ENCODE measurements at regions not wholly inside any gene's neighbourhood (a gene's known extent, or its start where the extent isn't known, plus 50 kb on each side); places are given as distances from the start of the nearest gene placed in this dataset.
"Not testable (repeated sequence)": the region's sequence is repeated elsewhere in the genome, so short reads cannot be mapped to it uniquely, and the experiment has no call there.

GRCh38 chr17:68168273-68169164 is 79.3 kb upstream of the AMZ2 start:
- H3K27me3 Mint-ChIP-seq; H3K4me3 Mint-ChIP-seq; H3K9me3 Mint-ChIP-seq; H3K36me3 Mint-ChIP-seq (ENCODE audit: low read depth); DNase-seq: not testable (repeated sequence)
- peak overlapping the region; percentile 38 for H3K27ac Mint-ChIP-seq
- peaks cover 18% of the 10 kb centered on the region for H3K4me1 Mint-ChIP-seq (ENCODE audit: low read depth)

DNA sequence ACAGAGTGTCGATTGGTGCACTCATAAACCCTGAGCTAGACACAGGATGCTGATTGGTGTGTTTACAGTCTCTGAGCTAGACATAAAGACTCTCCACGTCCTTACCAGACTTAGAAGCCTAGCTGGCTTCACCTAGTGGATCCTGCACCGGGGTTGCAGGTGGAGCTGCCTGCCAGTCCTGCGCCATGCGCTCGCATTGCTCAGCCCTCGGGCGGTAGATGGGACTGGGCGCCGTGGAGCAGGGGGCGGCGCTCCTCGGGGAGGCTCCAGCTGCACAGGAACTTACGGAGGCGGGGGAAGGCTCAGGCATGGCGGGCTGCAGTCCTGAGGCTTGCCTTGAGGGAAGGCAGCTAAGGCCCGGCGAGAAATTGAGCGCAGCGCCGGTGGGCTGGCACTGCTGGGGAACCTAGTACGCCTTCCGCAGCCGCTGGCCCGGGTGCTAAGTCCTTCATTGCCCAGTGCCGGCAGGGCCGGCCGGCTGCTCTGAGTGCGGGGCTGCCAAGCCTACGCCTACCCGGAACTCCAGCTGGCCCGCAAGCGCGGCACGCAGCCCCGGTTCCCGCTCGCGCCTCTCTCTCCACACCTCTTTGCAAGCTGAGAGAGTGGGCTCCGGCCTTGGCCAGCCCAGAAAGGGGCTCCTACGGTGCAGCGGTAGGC is 78.5 kb upstream of the AMZ2 start:
- H3K4me1 Mint-ChIP-seq (ENCODE audit: low read depth): peaks cover 18% of the 10 kb centered on the region
- H3K36me3 Mint-ChIP-seq (ENCODE audit: low read depth); H3K27ac Mint-ChIP-seq; H3K27me3 Mint-ChIP-seq; H3K9me3 Mint-ChIP-seq: not testable (repeated sequence)
- H3K4me3 Mint-ChIP-seq: peak overlapping the region; percentile 10
- peak; percentile 44 for DNase-seq

DNA sequence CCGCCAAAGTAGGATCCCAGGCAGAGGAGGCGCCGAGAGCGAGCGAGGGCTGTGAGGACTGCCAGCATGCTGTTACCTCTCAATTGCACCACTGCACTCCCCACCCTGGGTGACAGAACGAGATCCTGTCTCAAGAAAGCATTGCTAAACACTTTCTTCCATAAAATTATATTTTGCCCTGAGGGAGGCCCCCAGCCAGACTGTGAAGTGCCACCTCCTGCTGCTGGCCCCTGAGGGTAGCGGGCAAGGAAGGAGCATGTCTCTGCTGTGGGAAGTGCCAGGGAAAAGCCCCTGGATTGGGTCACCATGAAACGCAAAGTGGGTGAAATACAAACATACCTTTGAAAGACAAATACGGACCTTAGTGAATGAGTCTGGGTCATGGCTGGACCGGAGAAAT is 78.0 kb upstream of the AMZ2 start:
- H3K4me3 Mint-ChIP-seq: no peak overlapping the region
- H3K4me1 Mint-ChIP-seq (ENCODE audit: low read depth): peaks cover 18% of the 10 kb centered on the region
- DNase-seq: no peak
- no peaks in the 10 kb centered on the region for H3K27me3 Mint-ChIP-seq
- H3K36me3 Mint-ChIP-seq (ENCODE audit: low read depth): no peaks in the 10 kb centered on the region
- no peaks in the 10 kb centered on the region for H3K9me3 Mint-ChIP-seq
- no peak overlapping the region for H3K27ac Mint-ChIP-seq

- Mint-ChIP-seq H3K4me1 (ENCODE audit: low read depth) (peaks cover 16% of the 10 kb centered on the region), H3K36me3 (ENCODE audit: low read depth) (no peaks in the 10 kb centered on the region), H3K27ac (no peak overlapping the region), H3K27me3 (no peaks in the 10 kb centered on the region), H3K4me3 (no peak overlapping the region), H3K9me3 (no peaks in the 10 kb centered on the region)
- no peak for DNase-seq
These were observed 77.6 kb upstream of the AMZ2 start for GRCh38 chr17:68170246-68170645.

- no peak overlapping the region for H3K4me3 Mint-ChIP-seq
- no peaks in the 10 kb centered on the region for H3K36me3 Mint-ChIP-seq (ENCODE audit: low read depth)
- peaks cover 14% of the 10 kb centered on the region for H3K4me1 Mint-ChIP-seq (ENCODE audit: low read depth)
These were observed 75.3 kb upstream of the AMZ2 start for GRCh38 chr17:68172461-68172954.

GRCh38 chr17:68175416-68175815 is 72.4 kb upstream of the AMZ2 start:
- no peak for DNase-seq
- Mint-ChIP-seq H3K36me3 (ENCODE audit: low read depth) (no peaks in the 10 kb centered on the region), H3K27ac (no peak overlapping the region), H3K4me3 (no peak overlapping the region), H3K9me3 (no peaks in the 10 kb centered on the region), H3K4me1 (ENCODE audit: low read depth) (peaks cover 3% of the 10 kb centered on the region), H3K27me3 (no peaks in the 10 kb centered on the region)

More at GRCh38 chr17:68172461-68172954, 75.3 kb upstream of the AMZ2 start:
- Mint-ChIP-seq H3K9me3 (no peaks in the 10 kb centered on the region), H3K27ac (no peak overlapping the region), H3K27me3 (no peaks in the 10 kb centered on the region)
- peak; percentile 82 for DNase-seq

- peaks cover 8% of the 10 kb centered on the region for H3K4me1 Mint-ChIP-seq (ENCODE audit: low read depth)
- DNase-seq: no peak
- H3K27ac Mint-ChIP-seq: no peak overlapping the region
- no peak overlapping the region for H3K4me3 Mint-ChIP-seq
- no peaks in the 10 kb centered on the region for H3K27me3 Mint-ChIP-seq
- no peaks in the 10 kb centered on the region for H3K36me3 Mint-ChIP-seq (ENCODE audit: low read depth)
- no peaks in the 10 kb centered on the region for H3K9me3 Mint-ChIP-seq
These were observed 71.9 kb upstream of the AMZ2 start for GRCh38 chr17:68175905-68176304.

DNA sequence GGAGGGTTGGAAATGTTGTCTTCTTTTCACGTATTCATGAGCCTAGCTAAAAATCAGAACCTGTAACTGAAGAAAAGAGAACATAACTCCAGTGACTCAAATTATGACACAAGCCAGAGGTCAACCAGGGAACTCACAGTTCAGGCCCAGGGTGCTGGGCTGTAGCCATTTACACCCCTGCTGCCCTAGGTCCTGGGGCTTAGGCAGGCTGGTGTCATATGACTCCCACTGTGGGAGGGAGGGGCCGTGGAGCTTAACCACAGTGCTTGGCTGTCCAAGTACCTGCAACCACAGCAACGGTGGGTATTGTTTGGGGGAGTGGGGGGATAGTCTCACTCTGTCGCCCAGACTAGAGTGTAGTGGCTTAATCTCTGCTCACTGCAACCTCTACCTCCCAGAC is 71.1 kb upstream of the AMZ2 start:
- H3K4me1 Mint-ChIP-seq (ENCODE audit: low read depth): peaks cover 14% of the 10 kb centered on the region
- no peak overlapping the region for H3K4me3 Mint-ChIP-seq

DNA sequence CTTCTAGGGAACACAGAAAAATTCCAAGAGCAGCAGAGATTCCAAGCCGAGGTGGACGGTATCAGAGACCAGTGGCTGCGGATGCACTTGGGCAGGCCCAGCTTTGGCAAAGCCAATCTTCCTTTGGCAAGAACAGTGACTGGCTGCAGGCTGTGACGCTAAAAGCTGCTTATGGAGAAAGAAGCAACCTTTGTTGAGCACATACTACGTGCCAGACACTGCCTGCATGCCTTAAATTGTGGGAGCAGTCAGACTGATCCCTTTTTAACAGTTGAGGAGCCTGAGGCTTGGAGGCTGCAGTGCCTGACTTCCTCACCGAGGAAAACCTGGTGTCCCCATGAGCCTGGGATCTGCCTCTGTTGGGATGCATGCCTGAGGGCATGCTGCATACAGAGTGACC is 69.0 kb upstream of the AMZ2 start:
- Mint-ChIP-seq H3K27ac (no peak overlapping the region), H3K4me3 (no peak overlapping the region), H3K9me3 (no peaks in the 10 kb centered on the region), H3K27me3 (no peaks in the 10 kb centered on the region), H3K36me3 (ENCODE audit: low read depth) (no peaks in the 10 kb centered on the region), H3K4me1 (ENCODE audit: low read depth) (peaks cover 34% of the 10 kb centered on the region)
- no peak for DNase-seq

More for the DNA sequence above, 71.1 kb upstream of the AMZ2 start:
- Mint-ChIP-seq H3K27me3 (no peaks in the 10 kb centered on the region), H3K27ac (no peak overlapping the region), H3K36me3 (ENCODE audit: low read depth) (no peaks in the 10 kb centered on the region), H3K9me3 (no peaks in the 10 kb centered on the region)
- DNase-seq: no peak

DNA sequence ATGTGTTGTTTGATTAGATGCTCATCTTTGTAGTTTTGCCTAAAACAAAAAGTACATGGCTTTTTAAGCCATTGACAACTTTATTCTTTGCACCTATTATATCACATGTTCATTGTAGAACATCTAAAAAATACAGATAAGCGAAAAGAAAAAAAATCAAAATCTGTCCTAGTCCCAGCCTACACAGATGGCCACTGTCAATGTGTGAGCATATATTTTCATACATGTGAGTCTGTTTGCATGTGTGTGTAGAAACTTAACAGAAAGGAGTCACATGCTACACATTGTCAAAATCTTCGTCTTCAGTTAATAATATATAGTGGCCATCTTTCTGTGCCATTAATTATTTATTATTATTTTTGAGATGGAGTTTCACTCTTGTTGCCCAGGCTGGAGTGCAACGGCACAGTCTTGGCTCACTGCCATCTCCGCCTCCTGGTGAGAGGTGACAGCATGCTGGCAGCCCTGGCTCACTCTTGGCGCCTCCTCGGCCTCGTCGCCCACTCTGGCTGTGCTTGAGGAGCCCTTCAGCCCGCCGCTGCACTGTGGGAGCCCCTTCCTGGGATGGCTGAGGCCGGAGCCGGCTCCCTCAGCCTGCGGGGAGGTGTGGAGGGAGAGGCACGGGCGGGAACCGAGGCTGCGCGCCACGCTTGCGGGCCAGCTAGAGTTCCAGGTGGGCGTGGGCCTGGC is 68.5 kb upstream of the AMZ2 start:
- H3K4me1 Mint-ChIP-seq (ENCODE audit: low read depth): peaks cover 40% of the 10 kb centered on the region
- no peak overlapping the region for H3K4me3 Mint-ChIP-seq

DNA sequence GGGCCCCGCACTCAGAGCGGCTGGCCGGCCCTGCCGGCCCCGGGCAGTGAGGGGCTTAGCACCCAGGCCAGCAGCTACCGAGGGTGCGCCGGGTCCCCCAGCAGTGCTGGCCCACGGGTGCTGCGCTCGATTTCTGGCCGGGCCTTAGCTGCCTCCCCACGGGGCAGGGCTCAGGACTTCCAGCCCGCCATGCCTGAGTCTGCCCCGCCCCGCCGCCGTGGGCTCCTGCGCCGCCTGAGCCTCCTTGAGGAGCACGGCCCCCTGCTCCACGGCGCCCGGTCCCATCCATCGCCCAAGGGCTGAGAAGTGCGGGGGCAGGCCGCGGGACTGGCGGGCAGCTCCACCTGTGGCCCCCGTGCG is 67.9 kb upstream of the AMZ2 start:
- H3K36me3 Mint-ChIP-seq (ENCODE audit: low read depth): no peaks in the 10 kb centered on the region
- no peaks in the 10 kb centered on the region for H3K9me3 Mint-ChIP-seq
- no peak for DNase-seq
- peaks cover 45% of the 10 kb centered on the region for H3K4me1 Mint-ChIP-seq (ENCODE audit: low read depth)
- no peaks in the 10 kb centered on the region for H3K27me3 Mint-ChIP-seq
- H3K4me3 Mint-ChIP-seq: no peak overlapping the region
- no peak overlapping the region for H3K27ac Mint-ChIP-seq

More for the DNA sequence above, 68.5 kb upstream of the AMZ2 start:
- Mint-ChIP-seq H3K27me3 (no peaks in the 10 kb centered on the region), H3K9me3 (no peaks in the 10 kb centered on the region), H3K36me3 (ENCODE audit: low read depth) (no peaks in the 10 kb centered on the region), H3K27ac (no peak overlapping the region)
- DNase-seq: no peak

GRCh38 chr17:68182011-68182306 is 65.9 kb upstream of the AMZ2 start:
- peaks cover 62% of the 10 kb centered on the region for H3K4me1 Mint-ChIP-seq (ENCODE audit: low read depth)
- peak overlapping the region; percentile 49 for H3K4me3 Mint-ChIP-seq
- no peaks in the 10 kb centered on the region for H3K9me3 Mint-ChIP-seq
- peak overlapping the region; percentile 11 for H3K27ac Mint-ChIP-seq
- DNase-seq: no peak
- no peaks in the 10 kb centered on the region for H3K36me3 Mint-ChIP-seq (ENCODE audit: low read depth)
- no peaks in the 10 kb centered on the region for H3K27me3 Mint-ChIP-seq

- peaks cover 66% of the 10 kb centered on the region for H3K4me1 Mint-ChIP-seq (ENCODE audit: low read depth)
- H3K27me3 Mint-ChIP-seq: no peaks in the 10 kb centered on the region
- peak overlapping the region; percentile 49 for H3K4me3 Mint-ChIP-seq
- peak overlapping the region; percentile 82 for H3K27ac Mint-ChIP-seq
- H3K9me3 Mint-ChIP-seq: no peaks in the 10 kb centered on the region
- no peaks in the 10 kb centered on the region for H3K36me3 Mint-ChIP-seq (ENCODE audit: low read depth)
- DNase-seq: peak; percentile 73
These were observed 64.8 kb upstream of the AMZ2 start for GRCh38 chr17:68182940-68183551.

- H3K27me3 Mint-ChIP-seq: no peaks in the 10 kb centered on the region
- DNase-seq: no peak
- H3K4me3 Mint-ChIP-seq: peak overlapping the region; percentile 37
- peaks cover 68% of the 10 kb centered on the region for H3K4me1 Mint-ChIP-seq (ENCODE audit: low read depth)
- no peaks in the 10 kb centered on the region for H3K36me3 Mint-ChIP-seq (ENCODE audit: low read depth)
- peak overlapping the region; percentile 71 for H3K27ac Mint-ChIP-seq
- H3K9me3 Mint-ChIP-seq: no peaks in the 10 kb centered on the region
These were observed 63.7 kb upstream of the AMZ2 start for GRCh38 chr17:68184141-68184571.

All from activated T-cell treated with anti-CD3 and anti-CD28 coated beads, Interleukin-2, amount 50 U/mL, for 24 hours (primary cell).